Stimulated activated CD8-positive, alpha-beta memory T cell treated with anti-CD3 and anti-CD28 coated beads, Interleukin-7, amount 100 ng/mL, for 24 hours (primary cell): ENCODE measurements at regions not wholly inside any gene's neighbourhood (a gene's known extent, or its start where the extent isn't known, plus 50 kb on each side); places are given as distances from the start of the nearest gene placed in this dataset.
"Not testable (repeated sequence)": the region's sequence is repeated elsewhere in the genome, so short reads cannot be mapped to it uniquely, and the experiment has no call there.

Experiments used
- DNase-seq: peaks from one replicate; pipeline ENCODE4 v3.0.0-alpha.2; 2020; ENCODE audit warnings: low read depth

DNA sequence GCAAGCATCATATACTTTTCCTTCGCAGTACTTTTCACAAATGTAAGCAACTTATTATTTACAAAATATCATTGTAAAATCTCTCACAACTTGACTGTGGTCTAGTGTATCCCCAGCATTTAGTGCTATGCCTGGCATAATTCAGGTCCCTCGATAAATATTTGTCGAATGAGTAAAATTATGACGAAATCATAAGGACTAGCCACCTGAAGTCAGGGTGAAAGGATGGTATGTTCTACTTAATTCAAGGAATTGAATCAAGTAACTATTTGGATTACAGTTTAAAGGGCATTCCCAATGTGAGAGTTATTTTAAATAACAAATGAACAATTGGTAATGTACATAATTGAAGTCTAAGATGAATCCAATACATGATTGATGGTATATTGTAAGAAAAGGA, 393.0 kb upstream of the SLC35B3 start:
- DNase-seq: no peak

DNA sequence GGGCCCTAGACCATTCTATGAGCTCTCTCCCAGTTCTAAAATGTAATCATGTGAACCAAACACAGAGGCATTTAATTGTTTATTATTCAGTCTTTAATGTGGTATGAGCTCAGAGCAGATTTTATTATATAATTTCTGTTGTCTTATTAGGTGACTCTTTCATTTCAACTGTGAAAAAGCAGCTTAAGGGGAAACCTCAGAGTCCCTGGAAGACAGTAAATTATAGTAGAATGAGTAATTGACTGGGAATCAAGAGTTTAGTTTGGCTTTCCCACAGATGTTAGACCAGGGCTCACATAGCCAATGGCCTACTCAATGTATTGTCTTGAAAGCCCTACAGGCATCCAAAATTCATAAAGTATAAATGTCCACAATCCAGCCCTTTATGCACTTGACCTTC, 390.4 kb upstream of the SLC35B3 start:
- no peak for DNase-seq

DNA sequence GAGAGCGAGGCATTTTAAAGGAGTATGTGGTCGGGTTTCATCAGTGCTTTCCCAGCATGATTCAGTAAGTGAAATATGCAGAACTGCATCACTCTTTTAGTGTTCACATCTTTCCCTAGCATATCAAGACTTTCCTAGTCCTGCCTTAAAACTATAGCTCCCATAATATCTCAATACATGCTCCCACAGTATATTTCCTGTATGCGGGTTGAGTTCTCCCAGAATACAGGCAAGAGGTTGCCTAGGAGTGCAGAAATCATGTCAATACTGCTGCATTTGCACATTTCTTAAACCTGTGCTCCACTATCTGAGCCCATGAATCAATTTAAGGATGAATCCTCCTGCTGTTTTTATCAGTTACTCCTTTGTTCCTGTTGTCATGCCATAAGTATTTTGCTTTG, 386.6 kb upstream of the SLC35B3 start:
- no peak for DNase-seq

DNA sequence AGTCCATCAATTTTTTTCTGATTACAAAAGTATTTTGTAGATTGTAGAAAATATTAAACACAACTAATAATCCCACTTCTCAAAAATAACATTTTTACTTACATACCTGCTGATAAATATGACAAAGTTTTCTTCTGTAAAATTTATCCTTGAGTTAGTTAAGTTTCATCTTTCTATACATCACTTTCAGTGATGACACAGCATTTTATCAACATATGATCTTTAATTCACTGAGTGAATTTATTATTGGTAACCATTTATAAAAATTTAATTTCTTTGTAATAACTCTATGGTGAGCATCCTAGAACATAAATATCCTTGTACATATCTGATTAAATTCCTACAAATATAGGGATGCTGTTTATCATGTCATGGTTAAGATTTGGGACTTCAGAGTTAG, 385.0 kb upstream of the SLC35B3 start:
- no peak for DNase-seq

DNA sequence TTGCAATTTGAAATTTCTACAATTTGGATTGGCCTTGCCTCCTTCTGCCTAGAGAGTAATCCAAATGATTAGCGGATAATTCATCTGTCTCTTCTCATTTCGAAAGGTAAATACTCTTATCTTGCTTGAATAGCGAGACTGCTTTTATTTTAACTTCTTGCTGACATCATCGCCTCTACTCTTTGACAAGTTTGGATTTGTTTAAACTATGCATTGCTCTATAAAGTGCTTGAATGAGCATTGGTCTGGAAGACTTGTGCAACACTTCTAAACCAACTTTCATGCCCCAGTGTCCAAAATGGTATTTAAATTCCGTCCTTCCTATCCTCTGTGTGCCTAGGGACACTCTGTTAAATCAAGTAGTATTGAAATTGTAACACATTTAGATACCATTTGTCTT, 384.1 kb upstream of the SLC35B3 start:
- DNase-seq: no peak

DNA sequence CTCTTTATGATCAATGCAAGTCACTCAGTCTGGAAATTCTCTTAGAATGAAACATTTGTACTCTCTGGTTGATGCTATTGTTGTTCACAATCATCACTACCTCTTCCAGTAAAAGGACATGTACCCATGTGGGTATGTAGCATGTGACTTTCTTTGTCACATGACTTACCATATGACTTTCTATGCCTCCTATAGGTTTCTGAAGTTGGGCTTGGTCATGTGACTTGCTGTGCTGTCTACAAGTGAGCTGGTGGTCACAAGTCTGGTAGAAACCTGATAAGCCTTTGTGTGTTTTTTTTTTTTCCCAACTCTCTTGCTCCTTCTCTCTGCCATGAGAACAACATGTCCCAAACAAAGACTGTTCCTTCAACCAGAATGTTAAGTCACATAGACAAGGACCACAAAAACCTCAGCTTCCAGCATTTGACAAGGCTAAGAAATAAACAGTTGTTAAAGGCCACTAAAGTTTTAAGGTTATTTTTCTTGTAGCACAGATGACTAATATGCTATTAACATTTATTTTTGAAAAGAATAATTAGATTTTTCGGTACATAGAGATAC, 379.2 kb upstream of the SLC35B3 start:
- DNase-seq: no peak

DNA sequence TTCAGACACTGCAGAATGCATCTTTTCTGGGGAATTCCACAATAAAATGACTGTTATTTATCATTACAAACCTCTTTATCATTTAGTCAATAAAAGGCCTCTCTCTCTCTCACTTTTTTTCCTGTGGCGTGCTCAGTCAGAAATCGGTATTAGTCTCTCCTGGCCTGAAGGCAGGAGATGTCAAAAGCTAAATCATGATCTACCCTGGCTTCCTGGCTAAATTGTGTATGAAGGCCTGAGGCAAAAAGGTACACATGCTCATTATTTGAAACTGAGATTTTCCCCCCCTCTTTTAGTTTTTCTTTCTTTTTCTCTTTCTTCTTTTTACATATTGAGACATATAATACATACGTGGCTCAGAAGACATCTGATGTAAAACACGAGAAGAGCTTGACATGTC, 375.0 kb upstream of the SLC35B3 start:
- DNase-seq: no peak

DNA sequence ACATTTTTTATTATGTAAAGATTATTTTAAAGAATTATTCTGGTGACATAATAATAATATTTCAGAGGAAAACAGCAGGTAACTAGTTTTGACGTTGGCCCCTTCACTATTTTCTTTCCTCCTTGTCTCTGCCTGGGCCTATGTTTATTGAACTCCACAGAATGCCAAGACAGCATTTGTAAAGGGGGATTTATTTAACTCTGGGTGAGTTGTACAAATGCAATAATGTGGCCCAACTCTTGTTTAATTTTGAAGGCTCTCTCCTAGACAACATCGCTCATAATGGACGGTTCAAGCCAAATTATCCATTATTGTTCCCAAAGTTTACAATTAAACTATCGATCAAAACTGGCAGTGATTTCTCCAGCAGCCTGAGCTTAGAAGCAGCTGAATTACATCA, 374.3 kb upstream of the SLC35B3 start:
- DNase-seq: no peak

DNA sequence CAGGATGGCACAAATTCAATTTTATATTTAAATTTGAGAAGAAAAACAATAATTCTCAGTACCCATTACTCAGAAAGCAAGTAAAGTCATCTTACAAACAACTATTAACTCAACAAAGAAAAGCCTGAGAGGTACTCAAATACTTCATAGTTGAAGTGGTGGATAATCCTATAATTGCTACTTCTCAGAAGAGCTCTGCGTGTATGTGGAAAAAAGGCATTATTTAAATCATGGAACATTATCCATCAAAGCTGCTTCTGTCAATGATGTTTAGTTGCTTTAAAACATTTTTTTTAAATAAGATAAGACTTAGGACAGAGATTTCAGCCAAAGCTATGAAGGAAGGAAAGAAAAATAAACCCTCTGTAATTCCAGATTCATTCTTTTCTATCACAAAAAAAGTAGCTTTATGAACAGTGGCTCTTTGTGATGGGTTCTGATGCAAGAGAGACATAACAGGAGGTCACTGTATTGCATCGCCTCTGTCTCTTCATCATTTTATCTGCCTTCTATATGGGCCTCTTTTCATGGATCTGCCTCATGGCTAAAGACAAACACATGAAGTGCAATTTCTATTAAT, 367.9 kb upstream of the SLC35B3 start:
- DNase-seq: no peak

DNA sequence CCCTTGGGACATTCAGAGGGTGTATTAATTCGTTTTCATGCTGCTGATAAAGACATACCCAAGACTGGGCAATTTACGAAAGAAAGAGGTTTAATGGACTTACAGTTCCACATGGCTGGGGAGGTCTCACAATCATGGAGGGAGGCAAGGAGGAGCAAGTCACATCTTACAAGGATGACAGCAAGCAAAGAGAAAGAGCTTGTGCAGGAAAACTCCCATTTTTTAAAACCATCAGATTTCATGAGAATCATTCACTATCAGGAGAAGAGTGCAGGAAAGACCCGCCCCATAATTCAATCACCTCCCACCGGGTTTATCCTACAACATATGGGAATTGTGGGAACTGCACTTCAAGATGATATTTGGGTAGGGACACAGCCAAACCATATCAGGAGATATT, 367.1 kb upstream of the SLC35B3 start:
- not testable (repeated sequence) for DNase-seq

DNA sequence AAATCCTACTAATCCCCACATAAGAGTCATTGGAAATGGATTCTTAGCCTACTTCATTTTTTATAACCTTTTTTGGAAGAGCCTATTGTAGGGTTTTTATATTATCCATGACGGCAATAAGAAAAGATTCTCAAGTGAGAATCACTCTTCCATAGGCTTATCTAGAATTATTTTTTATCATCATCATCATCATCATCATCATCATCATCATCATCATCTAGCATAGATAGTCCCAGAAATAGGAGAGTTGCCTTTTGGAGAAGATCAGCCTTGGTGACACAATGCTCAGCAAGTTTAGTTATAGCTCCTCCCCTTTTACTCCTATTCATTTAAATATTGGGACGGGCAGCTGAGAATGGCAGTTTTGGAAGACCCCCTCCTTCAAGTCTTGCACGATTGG, 359.1 kb upstream of the SLC35B3 start:
- DNase-seq: no peak

DNA sequence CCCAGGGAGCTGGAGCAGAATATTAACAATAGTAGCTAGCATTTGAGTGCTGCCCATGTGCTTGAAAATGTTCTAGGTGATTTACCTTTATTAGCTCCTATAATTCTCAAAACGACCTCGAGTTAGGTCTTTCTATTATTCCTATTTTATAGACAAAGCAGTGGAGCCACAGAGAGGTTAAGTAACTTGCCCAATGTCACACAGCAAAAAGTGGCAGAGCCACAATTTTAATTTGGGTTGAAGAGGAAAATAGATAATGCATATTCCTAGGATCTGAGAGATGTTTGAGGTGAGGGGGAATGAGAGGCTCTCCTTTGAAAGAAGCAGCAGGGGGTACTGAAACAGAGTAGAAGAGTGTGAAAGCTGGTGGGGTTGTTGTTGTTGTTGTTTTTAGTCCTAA, 354.5 kb upstream of the SLC35B3 start:
- no peak for DNase-seq

DNA sequence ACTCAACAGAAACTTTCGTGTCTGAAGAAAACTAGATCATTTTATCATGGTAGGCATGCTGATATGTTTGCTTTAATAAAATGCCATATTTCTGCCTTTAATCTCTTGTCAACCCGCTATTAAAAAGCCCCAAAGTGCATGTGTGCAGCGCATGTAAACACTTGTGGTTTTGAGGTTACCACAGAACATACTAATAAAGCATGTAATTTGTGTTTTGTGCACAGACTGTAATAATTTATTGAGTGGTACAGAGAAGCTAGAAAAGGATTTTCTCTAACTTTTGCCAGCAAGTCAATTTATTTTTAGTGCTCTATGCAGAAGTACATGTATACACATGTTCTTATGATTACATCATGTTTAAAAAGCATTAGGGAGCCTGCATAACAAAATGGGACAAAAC, 349.9 kb upstream of the SLC35B3 start:
- no peak for DNase-seq

DNA sequence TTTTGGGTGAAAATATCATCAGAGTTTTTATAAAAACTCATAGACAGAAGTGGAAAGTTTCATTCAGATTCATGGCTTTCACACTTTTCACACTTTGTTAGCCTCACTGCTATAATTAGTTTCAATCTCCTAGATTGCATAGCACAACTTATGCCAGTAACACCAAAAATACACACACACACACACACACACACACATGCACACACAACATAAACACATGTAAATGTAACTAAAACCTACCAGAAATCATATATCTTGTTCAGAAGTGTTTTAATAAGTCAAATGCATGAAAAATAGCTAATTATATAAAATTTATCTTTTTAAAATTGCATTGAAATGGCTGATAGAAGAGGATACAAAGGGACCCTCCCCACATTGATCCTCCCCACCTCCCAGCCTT, 347.8 kb upstream of the SLC35B3 start:
- no peak for DNase-seq

DNA sequence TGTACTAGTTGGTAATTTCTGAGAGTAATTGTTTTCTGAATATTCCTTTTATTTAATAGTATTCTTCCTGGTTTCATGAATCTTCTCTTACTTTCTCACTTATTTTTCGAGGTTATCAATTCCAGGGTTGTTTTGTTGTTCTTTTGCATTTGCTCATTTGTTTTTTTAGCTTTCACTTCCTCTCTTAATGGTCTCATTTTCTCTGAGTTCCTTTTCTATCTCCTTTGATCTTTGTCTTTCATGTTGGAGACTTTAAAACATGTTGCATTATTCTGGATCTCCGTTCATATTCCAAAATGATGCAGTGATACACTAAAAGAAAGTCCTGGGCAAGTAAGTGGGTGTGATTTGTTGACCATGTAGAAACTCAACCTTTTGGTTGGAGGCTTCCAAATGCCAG, 345.3 kb upstream of the SLC35B3 start:
- no peak for DNase-seq

DNA sequence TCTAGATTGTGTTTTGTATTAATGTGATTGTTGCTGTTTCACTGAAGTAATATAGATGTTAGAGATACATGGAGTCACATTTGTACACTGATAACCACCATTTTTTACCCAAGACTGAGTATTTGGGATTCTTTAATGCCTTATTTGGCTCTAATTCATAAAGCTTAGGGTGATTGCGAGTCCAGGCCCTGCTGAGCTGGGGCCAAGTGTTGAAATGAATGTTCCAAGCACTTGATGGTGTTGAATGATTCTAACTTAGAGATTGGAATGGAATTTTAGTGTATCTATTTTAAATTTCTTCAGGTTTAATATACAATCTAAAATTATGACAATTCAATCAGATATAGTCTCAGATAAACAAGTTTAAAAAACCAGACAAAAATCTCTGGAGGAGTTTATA, 329.4 kb upstream of the SLC35B3 start:
- no peak for DNase-seq

DNA sequence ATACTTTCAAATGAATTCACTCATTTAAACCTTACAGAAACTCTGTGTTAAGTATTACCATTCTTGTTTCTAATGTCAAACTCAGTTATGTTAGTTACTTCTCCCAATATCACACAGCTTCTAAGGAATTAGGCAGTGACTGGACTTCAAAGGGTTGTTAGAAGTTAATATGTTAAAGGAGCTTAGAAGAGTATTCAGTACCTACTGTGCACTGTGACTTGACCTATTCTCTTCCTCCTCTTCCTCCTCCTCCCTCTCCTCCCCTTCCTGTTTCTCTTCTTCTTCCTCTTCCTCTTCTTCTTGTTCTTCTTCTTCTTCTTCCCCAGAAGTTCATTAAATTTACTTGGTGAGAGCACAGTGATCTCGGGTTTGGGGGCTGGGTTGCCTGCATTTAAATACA, 325.6 kb upstream of the SLC35B3 start:
- no peak for DNase-seq

DNA sequence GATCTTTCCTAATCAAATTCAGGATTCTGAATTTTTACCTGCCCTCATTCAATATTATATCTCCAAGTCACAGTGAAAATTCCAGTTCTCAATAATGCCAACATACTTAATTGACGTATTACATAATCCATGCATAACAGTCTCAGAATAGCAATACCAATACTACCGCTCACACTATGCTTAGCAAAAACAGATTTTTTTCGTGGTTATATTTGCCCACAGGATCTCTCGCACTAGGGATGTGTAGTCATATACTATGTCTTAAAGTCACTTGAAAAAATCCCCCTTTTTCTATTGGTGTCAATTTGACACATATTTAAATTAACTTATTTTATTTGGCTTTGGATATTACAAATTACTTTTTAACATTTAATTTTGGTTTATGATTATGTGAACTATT, 323.1 kb upstream of the SLC35B3 start:
- no peak for DNase-seq

DNA sequence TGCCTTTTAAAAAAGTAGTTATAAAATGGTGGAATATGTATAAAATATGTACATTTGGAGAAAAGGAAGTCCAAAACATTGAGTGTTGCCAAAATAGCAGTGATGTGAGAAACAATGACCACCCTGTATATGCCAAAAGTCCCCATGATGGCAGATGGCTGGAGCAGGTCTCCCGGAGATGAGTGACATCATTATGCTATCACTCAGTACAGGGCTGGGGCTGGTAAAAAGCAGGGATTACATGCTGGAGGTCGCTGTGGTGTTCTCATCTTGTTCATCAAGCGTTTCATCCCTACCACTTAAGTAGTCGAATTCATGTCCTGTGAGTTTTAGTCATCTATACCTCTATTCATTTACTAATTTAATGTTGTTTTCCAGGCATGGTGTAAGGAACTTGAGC, 315.3 kb upstream of the SLC35B3 start:
- DNase-seq: no peak

DNA sequence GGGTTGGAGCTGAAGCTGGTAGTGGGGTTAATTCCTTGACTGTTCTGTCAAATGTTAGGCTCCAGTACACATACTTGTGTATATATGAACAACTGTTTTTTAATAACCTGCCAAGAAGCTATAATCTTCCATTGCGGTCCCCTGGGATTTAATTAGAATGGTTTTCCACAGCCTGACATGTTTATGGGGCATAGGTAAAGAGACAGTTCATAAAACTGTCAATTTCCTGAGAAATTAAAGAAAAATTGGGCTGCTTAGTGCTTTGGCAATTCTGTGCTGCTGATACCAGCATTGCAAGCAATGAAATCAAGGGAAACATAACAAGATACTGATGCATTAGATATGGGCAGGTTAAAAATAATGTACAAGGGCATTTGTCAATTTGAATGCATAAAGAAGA, 314.1 kb upstream of the SLC35B3 start:
- no peak for DNase-seq

DNA sequence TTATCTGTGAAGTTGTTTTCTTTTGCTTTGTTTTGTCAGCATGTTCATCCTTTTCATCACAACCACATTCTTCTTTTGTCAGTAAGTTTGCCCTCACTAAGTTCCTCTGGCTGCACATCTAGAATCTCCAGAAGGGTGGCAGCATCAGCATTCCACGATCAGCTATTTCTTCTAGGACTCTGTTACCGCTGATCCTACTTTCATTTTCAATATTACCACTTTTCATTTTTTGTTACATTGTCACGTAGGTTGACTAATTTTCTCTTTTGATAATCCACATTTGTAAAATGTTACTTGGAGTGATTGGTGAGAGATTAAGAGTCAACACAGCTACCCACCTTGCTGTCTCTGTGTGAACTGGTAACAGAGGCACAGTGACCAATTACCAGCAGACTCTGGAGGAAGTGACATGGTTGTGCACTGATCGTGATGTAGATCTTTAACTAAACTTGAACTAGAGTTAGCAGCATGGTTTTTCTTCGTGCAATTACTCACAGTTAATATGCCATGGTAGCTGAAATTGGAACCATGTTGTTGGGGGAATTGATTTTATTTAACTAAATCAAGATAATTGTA, 307.9 kb upstream of the SLC35B3 start:
- no peak for DNase-seq

DNA sequence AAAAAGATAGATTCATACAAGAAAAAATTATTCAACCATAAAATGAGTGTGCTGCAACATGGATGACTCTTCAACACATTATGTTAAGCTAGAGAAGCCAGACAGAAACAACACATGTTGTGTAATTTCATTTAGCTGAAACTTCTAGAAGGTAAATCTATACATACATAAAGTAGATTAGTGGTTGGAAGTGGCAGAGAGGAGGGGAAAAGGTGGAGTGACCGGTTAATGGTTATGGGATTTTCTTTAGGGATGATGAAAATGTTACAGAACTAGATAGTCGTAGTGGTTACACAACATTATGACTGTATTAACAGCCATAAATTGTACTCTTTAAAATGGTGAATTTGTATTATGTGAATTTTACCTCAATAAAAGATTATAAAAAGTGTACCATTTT, 304.1 kb upstream of the SLC35B3 start:
- DNase-seq: no peak

DNA sequence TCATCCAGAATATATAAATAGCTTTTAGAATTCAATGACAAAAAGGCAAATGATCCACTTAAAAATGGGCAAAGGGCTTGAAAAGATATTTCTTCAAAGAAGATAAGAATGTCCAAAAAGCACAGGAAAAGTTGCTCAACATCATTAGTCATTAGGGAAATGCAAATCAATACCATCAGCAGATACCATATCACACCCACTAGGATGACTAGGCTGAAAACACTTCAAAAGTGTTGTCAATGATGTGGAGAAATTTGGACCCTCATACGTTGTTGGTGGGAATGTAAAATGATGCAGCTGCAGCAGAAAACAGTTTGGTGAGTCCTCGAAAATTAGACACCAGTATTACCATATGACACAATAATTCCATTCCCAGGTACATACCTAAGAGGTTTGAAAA, 303.6 kb upstream of the SLC35B3 start:
- no peak for DNase-seq

DNA sequence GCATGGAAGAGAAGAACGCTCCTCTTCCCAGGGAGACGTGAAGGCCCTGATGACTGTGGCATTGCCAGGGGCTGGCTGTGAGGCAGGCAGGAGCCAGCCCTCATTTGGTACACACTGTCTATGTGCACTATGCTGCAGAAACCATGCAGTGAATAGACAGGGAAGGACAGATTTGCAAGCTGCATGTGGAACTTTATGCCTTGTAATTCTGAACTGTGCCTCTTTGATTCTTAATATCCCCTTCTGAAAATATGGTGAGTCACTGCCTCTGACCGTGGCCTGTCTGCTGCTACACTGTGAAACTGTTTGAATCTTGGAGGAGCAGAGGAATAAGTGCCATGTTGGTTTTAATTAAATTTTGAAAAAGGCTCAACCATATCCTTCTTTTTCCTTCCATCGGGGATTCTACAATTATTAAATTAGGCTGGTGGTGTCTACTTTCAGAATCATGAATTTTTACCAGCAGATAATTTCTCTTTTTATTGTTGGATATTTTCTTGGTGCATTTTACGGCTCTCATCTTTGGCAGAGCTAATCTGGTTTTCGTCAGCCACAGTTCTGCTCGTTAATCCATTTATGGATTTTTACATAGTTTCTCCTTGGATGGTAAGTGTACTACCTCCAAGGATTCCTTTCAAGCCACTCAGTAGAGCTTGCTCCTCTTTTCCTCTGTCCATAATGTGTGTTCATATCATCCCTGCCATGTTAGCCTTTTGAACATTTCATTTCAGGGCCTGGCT, 301.0 kb upstream of the SLC35B3 start:
- no peak for DNase-seq
